Esophagus squamous epithelium (tissue), 5 donors: ENCODE measurements at regions not wholly inside any gene's neighbourhood (a gene's known extent, or its start where the extent isn't known, plus 50 kb on each side); places are given as distances from the start of the nearest gene placed in this dataset.

Experiments used
- DNase-seq: peaks from one replicate; lab custom pipeline; 2025; lab: John Stamatoyannopoulos, UW
- H3K27ac ChIP-seq, 4 donors: fragments of 200-600 bp; sonication (generic); one replicate each; pipeline ENCODE4 v1.5.1; 2016 to 2019; ENCODE audit warnings: mild to moderate bottlenecking in 1 of 4
- H3K27me3 ChIP-seq, 4 donors: fragments of 200-600 bp; sonication (generic); 1 replicate in 3 of 4; 2 replicates in 1 of 4; pipeline versions ENCODE4 v1.5.1 to v1.6.0; 2017 to 2021; ENCODE audit warnings: antibody characterized with exemption in 1 of 4
- H3K36me3 ChIP-seq, 3 donors: fragments of 200-600 bp; sonication (generic); one replicate each; pipeline ENCODE4 v1.5.1; 2016 to 2019
- H3K4me1 ChIP-seq, 3 donors: fragments of 200-600 bp; sonication (generic); one replicate each; pipeline ENCODE4 v1.5.1; 2017 to 2019
- H3K4me3 ChIP-seq, 4 donors: fragments of 200-600 bp; sonication (generic); 1 replicate in 3 of 4; 2 replicates in 1 of 4; pipeline ENCODE4 v1.5.1; 2016 to 2019; ENCODE audit warnings: mild to moderate bottlenecking in 2 of 4, moderate library complexity in 1 of 4
- H3K9me3 ChIP-seq, 3 donors: fragments of 200-600 bp; sonication (generic); one replicate each; pipeline ENCODE4 v1.5.1; 2016 to 2019
- CTCF ChIP-seq, 6 experiments: fragments of 450-650 bp in 4 of 6; fragments of 200-600 bp in 2 of 6; sonication (generic) in 2 of 6; IDR thresholded peaks; one replicate each; pipeline ENCODE4 v1.5.1; 2016 to 2019; ENCODE audit warnings: antibody characterized with exemption in 6 of 6, mild to moderate bottlenecking in 4 of 6, moderate library complexity in 4 of 6
- POLR2A ChIP-seq, 4 donors: fragments of 450-650 bp; IDR thresholded peaks; one replicate each; pipeline ENCODE4 v1.6.1; 2017; ENCODE audit warnings: antibody characterized with exemption in 4 of 4, mild to moderate bottlenecking in 4 of 4, moderate library complexity in 3 of 4
- WGBS, 2 donors: methylation state at CpG; one replicate each; pipeline ENCODE4 v1.1.5; 2018; 5-methylcytosine and 5-hydroxymethylcytosine counted together
- intact Hi-C: fragments of 100-400 bp; cut with DNase I; formaldehyde crosslinking; loops from one replicate; pipeline ENCODE4 v1.15.0; 2022
- donor health status: DM: yes; HTN: yes; CAD: no.

GRCh38 chr20:39489986-39490560 is 527.9 kb downstream of the DHX35 start:
- no peak for DNase-seq
- WGBS, 2 donors, result 80 to 87% methylated on average over 2 of the region's 2 CpGs
- intact Hi-C loops, result no loop called here
- no peak overlapping the region for H3K27ac ChIP-seq
- H3K27me3 ChIP-seq, result no peaks in the 10 kb centered on the region
- no peaks in the 10 kb centered on the region for H3K9me3 ChIP-seq
- no peak overlapping the region for H3K4me3 ChIP-seq
- no peaks in the 10 kb centered on the region for H3K4me1 ChIP-seq
- H3K36me3 ChIP-seq, result no peaks in the 10 kb centered on the region
- TF ChIP-seq POLR2A (IDR thresholded peaks at IDR 0.05), result no peak
- TF ChIP-seq CTCF (IDR thresholded peaks at IDR 0.05), result no peak

GRCh38 chr20:39480276-39481043 is 518.3 kb downstream of the DHX35 start:
- Histone ChIP-seq H3K27ac (no peak overlapping the region), H3K27me3 (no peaks in the 10 kb centered on the region), H3K36me3 (no peaks in the 10 kb centered on the region), H3K9me3 (no peaks in the 10 kb centered on the region), H3K4me3 (no peak overlapping the region), H3K4me1 (no peaks in the 10 kb centered on the region)
- TF ChIP-seq CTCF (IDR thresholded peaks at IDR 0.05) (no peak), POLR2A (IDR thresholded peaks at IDR 0.05) (no peak)
- intact Hi-C loops, result no loop called here
- 74 to 89% methylated on average over 2 of the region's 2 CpGs for WGBS, 2 donors
- DNase-seq, result no peak

GRCh38 chr20:39479196-39479810 is 517.2 kb downstream of the DHX35 start:
- Histone ChIP-seq H3K27me3 (no peaks in the 10 kb centered on the region), H3K9me3 (no peaks in the 10 kb centered on the region), H3K4me3 (no peak overlapping the region), H3K27ac (no peak overlapping the region), H3K4me1 (no peaks in the 10 kb centered on the region), H3K36me3 (no peaks in the 10 kb centered on the region)
- intact Hi-C loops, result no loop called here
- DNase-seq, result no peak
- TF ChIP-seq POLR2A (IDR thresholded peaks at IDR 0.05) (no peak), CTCF (IDR thresholded peaks at IDR 0.05) (no peak)
- WGBS, 2 donors, result 93 to 97% methylated on average over 4 of the region's 4 CpGs

GRCh38 chr20:39474879-39475278 is 512.7 kb downstream of the DHX35 start:
- no peaks in the 10 kb centered on the region for H3K9me3 ChIP-seq
- H3K27me3 ChIP-seq, result no peaks in the 10 kb centered on the region
- intact Hi-C loops, result no loop called here
- no peak overlapping the region for H3K27ac ChIP-seq
- H3K4me1 ChIP-seq, result no peaks in the 10 kb centered on the region
- 77 to 81% methylated on average over 2 of the region's 2 CpGs for WGBS, 2 donors
- no peaks in the 10 kb centered on the region for H3K36me3 ChIP-seq
- no peak overlapping the region for H3K4me3 ChIP-seq
- DNase-seq, result no peak
- TF ChIP-seq POLR2A (IDR thresholded peaks at IDR 0.05) (no peak), CTCF (IDR thresholded peaks at IDR 0.05) (no peak)

GRCh38 chr20:39473536-39473935 is 511.4 kb downstream of the DHX35 start:
- no peak for DNase-seq

More at GRCh38 chr20:39473536-39473935, 511.4 kb downstream of the DHX35 start:
- intact Hi-C loops, result no loop called here
- H3K36me3 ChIP-seq, result no peaks in the 10 kb centered on the region
- H3K4me3 ChIP-seq, result no peak overlapping the region
- H3K27ac ChIP-seq, result no peak overlapping the region
- no peaks in the 10 kb centered on the region for H3K4me1 ChIP-seq
- H3K9me3 ChIP-seq, result no peaks in the 10 kb centered on the region
- H3K27me3 ChIP-seq, result no peaks in the 10 kb centered on the region
- WGBS, 2 donors, result 75 to 84% methylated on average over 2 to 4 of the region's 4 CpGs
- TF ChIP-seq CTCF (IDR thresholded peaks at IDR 0.05) (no peak), POLR2A (IDR thresholded peaks at IDR 0.05) (no peak)
